Retinal pigment epithelial cell (primary cell): ENCODE measurements at regions not wholly inside any gene's neighbourhood (a gene's known extent, or its start where the extent isn't known, plus 50 kb on each side); places are given as distances from the start of the nearest gene placed in this dataset.

Experiments
- DNase-seq: peaks from one replicate; pipeline ENCODE4 v3.0.0-alpha.2; 2010; ENCODE audit warnings: low read depth
- H3K4me3 ChIP-seq: 2 replicates; pipeline ENCODE4 v1.5.1; 2011; ENCODE audit warnings: mild to moderate bottlenecking, low read length, control low read depth, moderate library complexity
- TF ChIP-seq, protein P1 (sequence below): conservative IDR thresholded peaks from 2 replicates; pipeline ENCODE4 v1.5.1; 2011; ENCODE audit warnings: low read depth, low read length, control low read depth, inconsistent platforms

DNA sequence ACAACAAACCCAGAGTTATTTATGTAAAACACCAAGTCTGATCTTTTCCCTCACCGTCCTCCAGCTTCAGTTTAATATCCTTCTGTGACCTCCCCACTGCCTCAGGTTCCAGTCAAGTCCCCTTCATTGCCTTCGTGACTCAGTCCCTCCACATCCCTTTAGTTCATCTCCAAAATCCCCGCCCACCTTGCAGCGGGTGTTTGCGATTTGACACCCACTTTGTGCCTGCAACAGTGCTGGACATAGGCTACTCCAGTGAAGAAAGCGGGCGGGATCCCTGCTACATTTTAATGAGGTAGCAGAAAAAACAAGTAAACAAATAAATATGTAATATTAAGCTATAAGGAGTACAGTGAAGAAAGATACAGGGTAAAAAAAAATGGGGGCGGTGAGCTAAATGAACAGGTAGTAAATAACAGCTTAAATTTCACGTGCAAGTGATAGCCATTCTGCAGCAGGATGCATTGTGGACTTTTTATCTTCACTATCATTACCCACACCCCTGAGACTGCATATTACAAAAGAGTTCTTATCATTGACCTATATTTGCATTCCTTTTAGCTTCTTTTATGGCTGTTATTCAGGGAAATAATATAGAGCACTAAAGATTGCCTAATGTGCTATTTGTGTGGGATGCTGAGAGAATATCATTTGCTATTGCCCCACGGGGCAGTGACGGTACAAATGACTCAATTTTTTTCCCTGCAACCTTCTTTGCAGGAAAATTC, 222.8 kb upstream of the NUDT4 start:
- TF ChIP-seq, protein P1, sequence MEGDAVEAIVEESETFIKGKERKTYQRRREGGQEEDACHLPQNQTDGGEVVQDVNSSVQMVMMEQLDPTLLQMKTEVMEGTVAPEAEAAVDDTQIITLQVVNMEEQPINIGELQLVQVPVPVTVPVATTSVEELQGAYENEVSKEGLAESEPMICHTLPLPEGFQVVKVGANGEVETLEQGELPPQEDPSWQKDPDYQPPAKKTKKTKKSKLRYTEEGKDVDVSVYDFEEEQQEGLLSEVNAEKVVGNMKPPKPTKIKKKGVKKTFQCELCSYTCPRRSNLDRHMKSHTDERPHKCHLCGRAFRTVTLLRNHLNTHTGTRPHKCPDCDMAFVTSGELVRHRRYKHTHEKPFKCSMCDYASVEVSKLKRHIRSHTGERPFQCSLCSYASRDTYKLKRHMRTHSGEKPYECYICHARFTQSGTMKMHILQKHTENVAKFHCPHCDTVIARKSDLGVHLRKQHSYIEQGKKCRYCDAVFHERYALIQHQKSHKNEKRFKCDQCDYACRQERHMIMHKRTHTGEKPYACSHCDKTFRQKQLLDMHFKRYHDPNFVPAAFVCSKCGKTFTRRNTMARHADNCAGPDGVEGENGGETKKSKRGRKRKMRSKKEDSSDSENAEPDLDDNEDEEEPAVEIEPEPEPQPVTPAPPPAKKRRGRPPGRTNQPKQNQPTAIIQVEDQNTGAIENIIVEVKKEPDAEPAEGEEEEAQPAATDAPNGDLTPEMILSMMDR, result no peak
- DNase-seq, result no peak

DNA sequence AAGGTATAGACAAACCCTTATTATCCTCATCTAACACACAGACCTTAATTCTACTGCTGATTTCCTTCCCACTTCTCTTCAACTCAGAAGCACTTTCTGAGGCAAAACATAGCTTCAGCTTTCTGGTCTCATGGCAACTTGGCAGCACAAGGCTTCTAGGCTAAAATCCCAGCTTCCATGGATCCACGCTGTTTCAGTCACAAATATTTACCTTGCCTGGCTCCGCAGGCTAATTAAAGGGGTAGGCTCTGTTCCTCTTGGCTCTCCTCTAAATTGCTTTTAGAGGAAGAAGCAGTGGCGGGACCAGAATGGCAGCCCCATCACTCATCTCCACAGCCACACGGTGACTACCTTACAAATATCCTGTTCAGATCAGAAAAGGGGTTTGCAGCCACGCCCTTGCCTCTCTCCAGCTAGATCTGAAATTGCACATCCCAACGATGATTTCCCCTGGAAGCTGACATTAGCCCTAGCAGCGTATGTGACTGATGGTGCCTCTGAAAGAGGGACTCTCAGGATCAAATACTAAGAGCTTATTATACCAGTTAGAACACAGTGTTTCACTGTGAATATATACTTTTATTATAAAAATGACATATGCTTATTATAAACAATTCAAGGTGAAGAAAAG, 221.5 kb upstream of the NUDT4 start:
- no peak overlapping the region for H3K4me3 ChIP-seq
- TF ChIP-seq, protein P1, result no peak
- no peak for DNase-seq

More for the DNA sequence above, 222.8 kb upstream of the NUDT4 start:
- H3K4me3 ChIP-seq, result no peak overlapping the region

GRCh38 chr12:93157279-93157678, 220.4 kb upstream of the NUDT4 start:
- TF ChIP-seq, protein P1, result no peak
- H3K4me3 ChIP-seq, result no peak overlapping the region
- DNase-seq, result no peak

- H3K4me3 ChIP-seq, result no peak overlapping the region
- TF ChIP-seq, protein P1, result no peak
- DNase-seq, result no peak
Observed at GRCh38 chr12:93158065-93158843, 219.5 kb upstream of the NUDT4 start.

DNA sequence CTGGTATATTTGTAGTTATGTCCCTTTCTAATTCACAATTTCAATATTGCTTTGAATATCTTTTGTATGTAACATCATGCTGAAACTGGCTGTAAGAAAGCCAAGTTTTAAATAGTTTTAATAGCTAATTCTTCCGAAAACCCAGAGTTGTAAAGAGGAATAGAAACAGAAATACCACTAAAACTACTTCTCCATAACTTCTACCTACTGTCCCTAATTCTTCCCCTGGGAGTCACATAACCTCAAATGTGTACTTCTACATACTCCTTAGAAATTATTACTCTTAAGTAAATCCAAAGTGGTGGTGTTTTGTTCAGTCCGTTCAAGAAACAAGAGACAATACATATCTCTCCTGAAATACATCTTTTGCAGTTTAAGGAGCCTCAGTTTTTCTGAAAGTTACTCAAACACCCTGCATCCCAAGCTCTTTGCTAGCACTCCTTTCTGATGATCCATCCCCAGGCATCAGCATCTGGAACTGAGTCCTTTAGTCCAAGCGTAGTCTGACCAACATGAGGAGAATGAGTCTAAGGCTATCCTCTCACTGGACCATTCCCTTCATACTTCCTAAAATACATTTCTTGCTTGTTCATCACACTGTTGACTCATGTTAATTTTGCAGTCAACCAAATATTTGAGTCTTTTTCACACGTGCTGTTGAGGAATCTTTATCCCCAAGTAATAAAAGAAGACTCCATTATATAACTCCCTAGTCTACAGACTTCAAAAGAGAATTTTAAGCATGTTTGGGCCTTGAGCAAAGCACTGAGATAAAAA, 214.3 kb upstream of the NUDT4 start:
- no peak for DNase-seq
- H3K4me3 ChIP-seq, result no peak overlapping the region
- TF ChIP-seq, protein P1, result no peak

GRCh38 chr12:93164103-93164880, 213.4 kb upstream of the NUDT4 start:
- no peak overlapping the region for H3K4me3 ChIP-seq
- no peak for DNase-seq
- TF ChIP-seq, protein P1, result no peak
